HEK293T (cell line): ENCODE measurements at regions not wholly inside any gene's neighbourhood (a gene's known extent, or its start where the extent isn't known, plus 50 kb on each side); places are given as distances from the start of the nearest gene placed in this dataset.

ENCODE experiments used
- CTCF ChIA-PET: fragments of 350-600 bp; formaldehyde crosslinking; extraction: SDS; loops from one replicate; lab custom pipeline; 2021; ENCODE audit warnings: antibody characterized with exemption, inconsistent platforms; lab: Yijun Ruan, JAX
- POLR2A ChIA-PET: fragments of 350-600 bp; formaldehyde crosslinking; extraction: SDS; loops from one replicate; lab custom pipeline; 2020; ENCODE audit warnings: antibody characterized with exemption, inconsistent platforms; lab: Yijun Ruan, JAX
- DNase-seq: peaks from one replicate; pipeline ENCODE4 v3.0.0; 2012; ENCODE audit warnings: mixed read lengths; ENCODE audit errors: extremely low spot score
- ARNT ChIP-seq: fragments of 450-650 bp; IDR thresholded peaks from 2 replicates; pipeline ENCODE4 v1.6.1; 2017; ENCODE audit warnings: mild to moderate bottlenecking
- BHLHE40 ChIP-seq: fragments of 450-650 bp; IDR thresholded peaks from 2 replicates; pipeline ENCODE4 v1.6.1; 2016; ENCODE audit warnings: mild to moderate bottlenecking, moderate library complexity, borderline replicate concordance
- CTBP1 ChIP-seq: fragments of 450-650 bp; IDR thresholded peaks from 2 replicates; pipeline ENCODE4 v1.6.1; 2016; ENCODE audit warnings: borderline replicate concordance
- ELF4 ChIP-seq: fragments of 450-650 bp; IDR thresholded peaks from 2 replicates; pipeline ENCODE4 v1.6.1; 2017; ENCODE audit warnings: antibody characterized with exemption
- FOXA1 ChIP-seq: fragments of 450-650 bp; IDR thresholded peaks from 2 replicates; pipeline ENCODE4 v1.6.1; 2016; ENCODE audit warnings: mild to moderate bottlenecking
- FOXK2 ChIP-seq: fragments of 450-650 bp; IDR thresholded peaks from 2 replicates; pipeline ENCODE4 v1.6.1; 2016; ENCODE audit warnings: mild to moderate bottlenecking
- FOXM1 ChIP-seq: fragments of 450-650 bp; IDR thresholded peaks from 2 replicates; pipeline ENCODE4 v1.6.1; 2017; ENCODE audit warnings: mild to moderate bottlenecking, borderline replicate concordance
- HDGF ChIP-seq: fragments of 450-650 bp; IDR thresholded peaks from 2 replicates; pipeline ENCODE4 v1.6.1; 2017; ENCODE audit warnings: antibody characterized with exemption, borderline replicate concordance
- L3MBTL2 ChIP-seq: fragments of 450-650 bp; conservative IDR thresholded peaks from 2 replicates; pipeline ENCODE4 v1.6.1; 2016; ENCODE audit warnings: mild to moderate bottlenecking
- LEF1 ChIP-seq: fragments of 450-650 bp; IDR thresholded peaks from 2 replicates; pipeline ENCODE4 v1.6.1; 2017; ENCODE audit warnings: mild to moderate bottlenecking, borderline replicate concordance
- NFRKB ChIP-seq: fragments of 450-650 bp; IDR thresholded peaks from 2 replicates; pipeline ENCODE4 v1.6.1; 2016; ENCODE audit warnings: mild to moderate bottlenecking, moderate library complexity
- PKNOX1 ChIP-seq: fragments of 450-650 bp; IDR thresholded peaks from 2 replicates; pipeline ENCODE4 v1.6.1; 2016
- SP1 ChIP-seq: fragments of 450-650 bp; IDR thresholded peaks from 2 replicates; pipeline ENCODE4 v1.6.1; 2017
- SUZ12 ChIP-seq: fragments of 450-650 bp; IDR thresholded peaks from 2 replicates; pipeline ENCODE4 v1.6.1; 2016; ENCODE audit warnings: mild to moderate bottlenecking
- TARDBP ChIP-seq: fragments of 450-650 bp; IDR thresholded peaks from 2 replicates; pipeline ENCODE4 v1.6.1; 2016
- ZNF384 ChIP-seq: fragments of 450-650 bp; IDR thresholded peaks from 2 replicates; pipeline ENCODE4 v1.6.1; 2016

- DNase-seq = no peak
- TF ChIP-seq LEF1 = no peak
- no peak for TF ChIP-seq ARNT
- TF ChIP-seq L3MBTL2 = no peak
- TF ChIP-seq PKNOX1 = no peak
- no peak for TF ChIP-seq CTBP1
- TF ChIP-seq ELF4 = no peak
- no peak for TF ChIP-seq BHLHE40
- ChIA-PET CTCF (no interaction called here), POLR2A (no interaction called here)
These were observed 138.9 kb upstream of the CDH19 start for GRCh38 chr18:66742832-66743231.

- no peak for TF ChIP-seq FOXA1
- no peak for TF ChIP-seq ZNF384
- TF ChIP-seq HDGF = no peak
- TF ChIP-seq LEF1 = no peak
- no peak for TF ChIP-seq SP1
- TF ChIP-seq TARDBP = no peak
- no peak for TF ChIP-seq PKNOX1
- no peak for TF ChIP-seq NFRKB
- no peak for TF ChIP-seq L3MBTL2
- ChIA-PET CTCF (no interaction called here), POLR2A (no interaction called here)
These were observed 132.0 kb upstream of the CDH19 start for GRCh38 chr18:66735933-66736332.

GRCh38 chr18:66734451-66734850 lies 130.6 kb upstream of the CDH19 start:
- POLR2A ChIA-PET = no interaction called here
- CTCF ChIA-PET = no interaction called here
- TF ChIP-seq FOXK2 = no peak
- no peak for TF ChIP-seq PKNOX1
- TF ChIP-seq L3MBTL2 = no peak
- TF ChIP-seq ELF4 = no peak
- TF ChIP-seq BHLHE40 = no peak
- TF ChIP-seq CTBP1 = no peak
- TF ChIP-seq LEF1 = no peak
- no peak for TF ChIP-seq SUZ12
- TF ChIP-seq HDGF = no peak
- TF ChIP-seq SP1 = no peak
- TF ChIP-seq FOXA1 = no peak
- no peak for DNase-seq

More at GRCh38 chr18:66735933-66736332, 132.0 kb upstream of the CDH19 start:
- no peak for DNase-seq

- POLR2A ChIA-PET = no interaction called here
- CTCF ChIA-PET = no interaction called here
- TF ChIP-seq LEF1 (no peak), ARNT (no peak)
- DNase-seq = no peak
These were observed 128.0 kb upstream of the CDH19 start for GRCh38 chr18:66731890-66732289.

- ChIA-PET CTCF (no interaction called here), POLR2A (no interaction called here)
- TF ChIP-seq BHLHE40 (no peak), FOXA1 (no peak), CTBP1 (no peak), LEF1 (no peak), SP1 (no peak), ARNT (no peak), SUZ12 (no peak), ZNF384 (no peak), HDGF (no peak), PKNOX1 (no peak), FOXM1 (no peak), ELF4 (no peak), L3MBTL2 (no peak), FOXK2 (no peak), NFRKB (no peak)
- DNase-seq = no peak
These were observed 125.8 kb upstream of the CDH19 start for GRCh38 chr18:66729442-66730239.

GRCh38 chr18:66728951-66729350 lies 125.1 kb upstream of the CDH19 start:
- DNase-seq = no peak
- no peak for TF ChIP-seq HDGF
- TF ChIP-seq BHLHE40 = no peak
- no peak for TF ChIP-seq NFRKB
- TF ChIP-seq FOXK2 = no peak
- TF ChIP-seq SP1 = no peak
- no peak for TF ChIP-seq L3MBTL2
- TF ChIP-seq ELF4 = no peak
- TF ChIP-seq TARDBP = no peak
- TF ChIP-seq SUZ12 = no peak
- POLR2A ChIA-PET = no interaction called here
- CTCF ChIA-PET = no interaction called here
